ENCODE measurements at regions not wholly inside any gene's neighbourhood (a gene's known extent, or its start where the extent isn't known, plus 50 kb on each side); places are given as distances from the start of the nearest gene placed in this dataset.

GRCh38 chrX:10325611-10326010 lies 168.8 kb downstream of the CLCN4 start:
- DNase-seq (ENCODE audit: low read depth, low spot score) = no peak
- H4K20me1 ChIP-seq (ENCODE audit: insufficient read depth) = no peaks in the 10 kb centered on the region
- H3K9me2 ChIP-seq (ENCODE audit: insufficient read depth) = no peaks in the 10 kb centered on the region
- H3K9ac ChIP-seq (ENCODE audit: low read length) = no peak overlapping the region
- ChIA-PET RAD21 (ENCODE audit: low non-redundant PET in 1 of 2, low total read pairs in 2 of 2, uncharacterized antibody in 2 of 2, unreplicated experiment in 2 of 2) (no interaction called here), CTCF (interaction anchor here (0.9 kb wide), 1 partner anchor 135 kb away, joined by 5 read pairs; no protein-coding TSS in a partner anchor), POLR2A (no interaction called here)
- no peak overlapping the region for H3K4me2 ChIP-seq (ENCODE audit: low read length)
- no peak for TF ChIP-seq EGR1 (IDR thresholded peaks at IDR 0.05; ENCODE audit: low read depth)
- TF ChIP-seq, protein P1, sequence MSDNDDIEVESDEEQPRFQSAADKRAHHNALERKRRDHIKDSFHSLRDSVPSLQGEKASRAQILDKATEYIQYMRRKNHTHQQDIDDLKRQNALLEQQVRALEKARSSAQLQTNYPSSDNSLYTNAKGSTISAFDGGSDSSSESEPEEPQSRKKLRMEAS (IDR thresholded peaks at IDR 0.05) = no peak
- TF ChIP-seq, protein P2, sequence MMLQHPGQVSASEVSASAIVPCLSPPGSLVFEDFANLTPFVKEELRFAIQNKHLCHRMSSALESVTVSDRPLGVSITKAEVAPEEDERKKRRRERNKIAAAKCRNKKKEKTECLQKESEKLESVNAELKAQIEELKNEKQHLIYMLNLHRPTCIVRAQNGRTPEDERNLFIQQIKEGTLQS (IDR thresholded peaks at IDR 0.05) = no peak
- TF ChIP-seq EZH2phosphoT487 (IDR thresholded peaks at IDR 0.05; ENCODE audit: borderline replicate concordance) = no peak
- no peak for TF ChIP-seq CBX3 (IDR thresholded peaks at IDR 0.05; ENCODE audit: low read depth)
- no peak for TF ChIP-seq POLR2A (IDR thresholded peaks at IDR 0.05; ENCODE audit: borderline replicate concordance, extremely low read depth, insufficient read depth, insufficient read length)
- TF ChIP-seq ZNF274 (IDR thresholded peaks at IDR 0.05; ENCODE audit: low read depth, low read length) = no peak
- no peak for TF ChIP-seq SRF (IDR thresholded peaks at IDR 0.05; ENCODE audit: low read depth)
- TF ChIP-seq RAD21 (IDR thresholded peaks at IDR 0.05; ENCODE audit: low read depth) = no peak
- no peak for TF ChIP-seq FOSL1 (IDR thresholded peaks at IDR 0.05; ENCODE audit: low read depth)
- TF ChIP-seq YY1 (IDR thresholded peaks at IDR 0.05; ENCODE audit: extremely low read depth, insufficient replicate concordance, low read depth, low read length) = no peak
- no peak for TF ChIP-seq TCF7L2 (IDR thresholded peaks at IDR 0.05; ENCODE audit: borderline replicate concordance, extremely low read depth, insufficient read depth, insufficient read length)
- TF ChIP-seq, protein P3, sequence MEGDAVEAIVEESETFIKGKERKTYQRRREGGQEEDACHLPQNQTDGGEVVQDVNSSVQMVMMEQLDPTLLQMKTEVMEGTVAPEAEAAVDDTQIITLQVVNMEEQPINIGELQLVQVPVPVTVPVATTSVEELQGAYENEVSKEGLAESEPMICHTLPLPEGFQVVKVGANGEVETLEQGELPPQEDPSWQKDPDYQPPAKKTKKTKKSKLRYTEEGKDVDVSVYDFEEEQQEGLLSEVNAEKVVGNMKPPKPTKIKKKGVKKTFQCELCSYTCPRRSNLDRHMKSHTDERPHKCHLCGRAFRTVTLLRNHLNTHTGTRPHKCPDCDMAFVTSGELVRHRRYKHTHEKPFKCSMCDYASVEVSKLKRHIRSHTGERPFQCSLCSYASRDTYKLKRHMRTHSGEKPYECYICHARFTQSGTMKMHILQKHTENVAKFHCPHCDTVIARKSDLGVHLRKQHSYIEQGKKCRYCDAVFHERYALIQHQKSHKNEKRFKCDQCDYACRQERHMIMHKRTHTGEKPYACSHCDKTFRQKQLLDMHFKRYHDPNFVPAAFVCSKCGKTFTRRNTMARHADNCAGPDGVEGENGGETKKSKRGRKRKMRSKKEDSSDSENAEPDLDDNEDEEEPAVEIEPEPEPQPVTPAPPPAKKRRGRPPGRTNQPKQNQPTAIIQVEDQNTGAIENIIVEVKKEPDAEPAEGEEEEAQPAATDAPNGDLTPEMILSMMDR (IDR thresholded peaks at IDR 0.05 in 2 of 3, conservative IDR thresholded peaks at IDR 0.05 in 1 of 3; ENCODE audit: borderline replicate concordance in 1 of 3, insufficient read depth in 1 of 3, low read depth in 2 of 3, low read length in 2 of 3) = no peak
- TF ChIP-seq POLR2AphosphoS5 (IDR thresholded peaks at IDR 0.05; ENCODE audit: low read depth, low read length) = no peak
- TF ChIP-seq REST (IDR thresholded peaks at IDR 0.05; ENCODE audit: low read depth) = no peak
- no peak for TF ChIP-seq ZBTB33 (IDR thresholded peaks at IDR 0.05; ENCODE audit: extremely low read depth, insufficient replicate concordance, low read length)
- TF ChIP-seq EZH2 (IDR thresholded peaks at IDR 0.05) = no peak
- TF ChIP-seq SIN3A (IDR thresholded peaks at IDR 0.05; ENCODE audit: low read depth) = no peak
- TF ChIP-seq JUND (IDR thresholded peaks at IDR 0.05) = no peak
- no peak for TF ChIP-seq CEBPB (IDR thresholded peaks at IDR 0.05; ENCODE audit: low read depth)
- intact Hi-C loops (cut with micrococcal nuclease) = loop anchor here (1.0 kb wide), 2 partner anchors 135 to 311 kb away; no protein-coding TSS in a partner anchor
- H3K4me1 ChIP-seq (ENCODE audit: control insufficient read depth in 1 of 2, insufficient read depth in 2 of 2, low read length in 2 of 2) = peaks cover 7 to 12% of the 10 kb centered on the region in 2 experiments; a peak in 3 of 4 replicates
- no peaks in the 10 kb centered on the region for H3K9me3 ChIP-seq (ENCODE audit: control insufficient read depth in 1 of 2, insufficient read depth in 1 of 2, low read depth in 1 of 2, low read length in 2 of 2)
- H3K4me3 ChIP-seq (replicated peaks in 1 of 2; ENCODE audit: low read depth in 1 of 2, low read length in 2 of 2) = no peak overlapping the region
- H3K27ac ChIP-seq (ENCODE audit: low read depth, low read length) = no peak overlapping the region
- no peak for ATAC-seq
- H3K27me3 ChIP-seq (ENCODE audit: insufficient read depth, low read length) = no peaks in the 10 kb centered on the region
- no peak overlapping the region for H2AFZ ChIP-seq (ENCODE audit: low read depth, low read length, poor library complexity, severe bottlenecking)
- H3K36me3 ChIP-seq (ENCODE audit: control insufficient read depth in 1 of 2, insufficient read depth in 2 of 2, low read length in 2 of 2) = no peaks in the 10 kb centered on the region
- H3K79me2 ChIP-seq (ENCODE audit: insufficient read depth, low read length) = no peaks in the 10 kb centered on the region
- BruUV-seq (replicated peaks) = no TSS peak

Data from HCT116 (cell line).